CD14-positive monocyte (primary cell): ENCODE measurements at regions not wholly inside any gene's neighbourhood (a gene's known extent, or its start where the extent isn't known, plus 50 kb on each side); places are given as distances from the start of the nearest gene placed in this dataset.

Experiments
- DNase-seq, 3 donors: peaks; one replicate each; pipeline ENCODE4 v3.0.0-alpha.2; 2011 to 2022
- H2AFZ ChIP-seq: 2 replicates; pipeline ENCODE4 v1.6.0; 2012; ENCODE audit warnings: mild to moderate bottlenecking, low read depth, low read length, inconsistent platforms; ENCODE audit not compliant: insufficient read depth, poor library complexity, severe bottlenecking
- H3K27ac ChIP-seq, 2 donors: 1 replicate in 1 of 2; 2 replicates in 1 of 2; pipeline ENCODE4 v1.5.1; 2012 to 2013; ENCODE audit warnings: low read length in 2 of 2, control low read depth in 1 of 2, inconsistent platforms in 1 of 2, low read depth in 1 of 2, mild to moderate bottlenecking in 1 of 2
- H3K27me3 ChIP-seq, 2 donors: one replicate each; pipeline versions ENCODE4 v1.6.0 to v1.6.1; 2011 to 2013; ENCODE audit warnings: low read length in 2 of 2; ENCODE audit not compliant: control insufficient read depth in 2 of 2, insufficient read depth in 2 of 2
- H3K36me3 ChIP-seq, 2 donors: replicated peaks in 1 of 2; 1 replicate in 1 of 2; 2 replicates in 1 of 2; pipeline versions ENCODE4 v1.5.1 to v1.6.1; 2012 to 2013; ENCODE audit warnings: low read length in 2 of 2, control low read depth in 1 of 2, inconsistent platforms in 1 of 2, mild to moderate bottlenecking in 1 of 2; ENCODE audit not compliant: insufficient read depth in 2 of 2, control insufficient read depth in 1 of 2
- H3K4me1 ChIP-seq, 2 donors: 1 replicate in 1 of 2; 2 replicates in 1 of 2; pipeline versions ENCODE4 v1.5.1 to v1.6.1; 2012 to 2013; ENCODE audit warnings: low read length in 2 of 2, control low read depth in 1 of 2, inconsistent platforms in 1 of 2, mild to moderate bottlenecking in 1 of 2, moderate library complexity in 1 of 2; ENCODE audit not compliant: insufficient read depth in 2 of 2, control insufficient read depth in 1 of 2
- H3K4me2 ChIP-seq: replicated peaks from 2 replicates; pipeline ENCODE3; 2012; ENCODE audit warnings: low read length, moderate library complexity, mild to moderate bottlenecking; ENCODE audit not compliant: poor library complexity, severe bottlenecking; ENCODE audit errors: extremely low read depth
- H3K4me3 ChIP-seq, 3 experiments: fragments of 200-600 bp in 1 of 3; sonication (generic) in 1 of 3; replicated peaks in 1 of 3; 1 replicate in 2 of 3; 2 replicates in 1 of 3; pipeline ENCODE4 v1.5.1; 2011 to 2013; ENCODE audit warnings: low read length in 3 of 3, mild to moderate bottlenecking in 3 of 3, control low read depth in 2 of 3, low read depth in 2 of 3, inconsistent platforms in 1 of 3, moderate library complexity in 1 of 3
- H3K79me2 ChIP-seq: 2 replicates; pipeline ENCODE4 v1.6.0; 2012; ENCODE audit warnings: mild to moderate bottlenecking, control low read depth, inconsistent platforms, low read length, moderate library complexity; ENCODE audit not compliant: insufficient read depth
- H3K9ac ChIP-seq: 2 replicates; pipeline ENCODE4 v1.6.0; 2017; ENCODE audit warnings: low read length, mild to moderate bottlenecking; ENCODE audit not compliant: insufficient read depth, poor library complexity, severe bottlenecking
- H3K9me3 ChIP-seq, 2 donors: replicated peaks in 1 of 2; 1 replicate in 1 of 2; 2 replicates in 1 of 2; pipeline versions ENCODE4 v1.5.1 to v1.6.1; 2012 to 2013; ENCODE audit warnings: low read length in 2 of 2, control low read depth in 1 of 2; ENCODE audit not compliant: control insufficient read depth in 1 of 2, insufficient read depth in 1 of 2
- H4K20me1 ChIP-seq: 2 replicates; pipeline ENCODE4 v1.6.0; 2012; ENCODE audit warnings: mild to moderate bottlenecking, low read length, control low read depth, moderate library complexity; ENCODE audit not compliant: insufficient read depth
- H3K27ac Mint-ChIP-seq, 7 donors: one replicate each; pipeline ENCODE4 v1.8.0; 2020; ENCODE audit warnings: mild to moderate bottlenecking in 7 of 7, mixed read lengths in 7 of 7, moderate library complexity in 6 of 7, inconsistent platforms in 2 of 7
- H3K27me3 Mint-ChIP-seq, 3 donors: one replicate each; pipeline ENCODE4 v1.8.0; 2021 to 2022; ENCODE audit warnings: low read depth in 3 of 3, mild to moderate bottlenecking in 3 of 3, mixed read lengths in 3 of 3, moderate library complexity in 3 of 3, inconsistent platforms in 1 of 3
- H3K36me3 Mint-ChIP-seq, 2 donors: one replicate each; pipeline ENCODE4 v1.8.0; 2020; ENCODE audit warnings: mixed read lengths in 2 of 2, inconsistent platforms in 1 of 2, mild to moderate bottlenecking in 1 of 2
- H3K4me1 Mint-ChIP-seq: one replicate; pipeline ENCODE4 v1.8.0; 2020; ENCODE audit warnings: mild to moderate bottlenecking, mixed read lengths
- H3K4me3 Mint-ChIP-seq, 2 donors: one replicate each; pipeline ENCODE4 v1.8.0; 2020; ENCODE audit warnings: mild to moderate bottlenecking in 2 of 2, mixed read lengths in 2 of 2, moderate library complexity in 1 of 2
- H3K9me3 Mint-ChIP-seq, 7 donors: one replicate each; pipeline ENCODE4 v1.8.0; 2020 to 2022; ENCODE audit warnings: mixed read lengths in 7 of 7, mild to moderate bottlenecking in 6 of 7, moderate library complexity in 6 of 7, inconsistent platforms in 2 of 7
- WGBS: methylation state at CpG from one replicate; pipeline ENCODE4 v1.1.5; 2013; ENCODE audit warnings: missing lambda C conversion rate; ENCODE audit not compliant: insufficient coverage; 5-methylcytosine and 5-hydroxymethylcytosine counted together
- intact Hi-C, 2 donors: fragments of 100-400 bp; cut with micrococcal nuclease; formaldehyde crosslinking; loops; one replicate each; pipeline versions ENCODE4 v1.15.0 to v1.15.1; 2023
- TF ChIP-seq, protein P1 (sequence below): fragments of 200-600 bp; IDR thresholded peaks from one replicate; pipeline ENCODE4 v1.8.0; 2022; ENCODE audit warnings: antibody characterized with exemption, mild to moderate bottlenecking

GRCh38 chr5:4232084-4232483, 636.5 kb downstream of the IRX1 start:
- WGBS: no CpG with 5 or more reads among the region's 1 CpG
- intact Hi-C loops: no loop called here
- H3K36me3 Mint-ChIP-seq: no peaks in the 10 kb centered on the region

DNA sequence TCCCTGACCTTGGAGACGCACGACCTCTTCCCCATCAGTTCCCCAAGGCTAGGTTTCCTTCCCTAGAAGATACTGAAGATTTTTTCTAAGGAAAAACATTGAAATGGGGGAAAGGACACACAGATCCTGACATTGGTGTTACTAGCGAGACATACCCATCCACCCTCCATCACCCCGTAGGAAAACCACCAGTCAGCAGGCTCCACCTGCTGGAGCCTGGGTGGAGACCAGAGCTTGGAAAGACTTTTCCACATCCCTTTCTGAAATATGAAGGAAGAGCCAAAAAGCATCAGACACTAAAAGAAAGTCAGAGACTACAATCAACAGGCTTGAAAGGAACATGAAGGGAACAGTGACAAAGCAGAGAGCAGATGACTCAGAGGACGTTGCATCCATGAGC, 638.0 kb downstream of the IRX1 start:
- Mint-ChIP-seq H3K27ac (no peak overlapping the region), H3K4me3 (no peak overlapping the region), H3K36me3 (no peaks in the 10 kb centered on the region), H3K4me1 (no peaks in the 10 kb centered on the region), H3K27me3 (peaks cover 0 to 3% (median 2%) of the 10 kb centered on the region in 3 donors), H3K9me3 (peaks cover 5 to 21% (median 11%) of the 10 kb centered on the region in 7 donors)
- Histone ChIP-seq H3K4me2 (no peak overlapping the region), H3K79me2 (no peaks in the 10 kb centered on the region), H3K36me3 (no peaks in the 10 kb centered on the region), H3K4me1 (no peaks in the 10 kb centered on the region), H3K9me3 (peaks cover 8 to 11% of the 10 kb centered on the region in 2 donors), H3K27me3 (no peaks in the 10 kb centered on the region), H3K27ac (no peak overlapping the region), H3K9ac (no peak overlapping the region), H2AFZ (no peak overlapping the region), H3K4me3 (no peak overlapping the region), H4K20me1 (no peaks in the 10 kb centered on the region)
- DNase-seq: no peak
- WGBS: no CpG with 5 or more reads among the region's 5 CpGs
- TF ChIP-seq, protein P1, sequence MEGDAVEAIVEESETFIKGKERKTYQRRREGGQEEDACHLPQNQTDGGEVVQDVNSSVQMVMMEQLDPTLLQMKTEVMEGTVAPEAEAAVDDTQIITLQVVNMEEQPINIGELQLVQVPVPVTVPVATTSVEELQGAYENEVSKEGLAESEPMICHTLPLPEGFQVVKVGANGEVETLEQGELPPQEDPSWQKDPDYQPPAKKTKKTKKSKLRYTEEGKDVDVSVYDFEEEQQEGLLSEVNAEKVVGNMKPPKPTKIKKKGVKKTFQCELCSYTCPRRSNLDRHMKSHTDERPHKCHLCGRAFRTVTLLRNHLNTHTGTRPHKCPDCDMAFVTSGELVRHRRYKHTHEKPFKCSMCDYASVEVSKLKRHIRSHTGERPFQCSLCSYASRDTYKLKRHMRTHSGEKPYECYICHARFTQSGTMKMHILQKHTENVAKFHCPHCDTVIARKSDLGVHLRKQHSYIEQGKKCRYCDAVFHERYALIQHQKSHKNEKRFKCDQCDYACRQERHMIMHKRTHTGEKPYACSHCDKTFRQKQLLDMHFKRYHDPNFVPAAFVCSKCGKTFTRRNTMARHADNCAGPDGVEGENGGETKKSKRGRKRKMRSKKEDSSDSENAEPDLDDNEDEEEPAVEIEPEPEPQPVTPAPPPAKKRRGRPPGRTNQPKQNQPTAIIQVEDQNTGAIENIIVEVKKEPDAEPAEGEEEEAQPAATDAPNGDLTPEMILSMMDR: no peak
- intact Hi-C loops: no loop called here

More at GRCh38 chr5:4232084-4232483, 636.5 kb downstream of the IRX1 start:
- H3K36me3 ChIP-seq: no peaks in the 10 kb centered on the region
- no peak overlapping the region for H3K4me3 Mint-ChIP-seq
- H3K9me3 ChIP-seq: peaks cover 7 to 9% of the 10 kb centered on the region in 2 donors
- H3K27me3 ChIP-seq: no peaks in the 10 kb centered on the region
- H3K79me2 ChIP-seq: no peaks in the 10 kb centered on the region
- H3K27ac Mint-ChIP-seq: no peak overlapping the region
- H3K27me3 Mint-ChIP-seq: peaks cover 2 to 4% (median 3%) of the 10 kb centered on the region in 3 donors
- peaks cover 3 to 18% (median 13%) of the 10 kb centered on the region in 7 donors for H3K9me3 Mint-ChIP-seq
- no peak overlapping the region for H3K4me2 ChIP-seq
- no peak overlapping the region for H3K27ac ChIP-seq
- H2AFZ ChIP-seq: no peak overlapping the region
- no peak overlapping the region for H3K9ac ChIP-seq
- H3K4me1 Mint-ChIP-seq: no peaks in the 10 kb centered on the region
- TF ChIP-seq, protein P1: no peak
- H4K20me1 ChIP-seq: no peaks in the 10 kb centered on the region
- DNase-seq: no peak
- no peak overlapping the region for H3K4me3 ChIP-seq
- no peaks in the 10 kb centered on the region for H3K4me1 ChIP-seq
